LNCAP (cell line): ENCODE measurements at regions not wholly inside any gene's neighbourhood (a gene's known extent, or its start where the extent isn't known, plus 50 kb on each side); places are given as distances from the start of the nearest gene placed in this dataset.

Experiments used
- CTCF ChIP-seq: fragments of 450-650 bp; IDR thresholded peaks from 2 replicates; pipeline ENCODE4 v1.5.1; 2017; ENCODE audit warnings: mild to moderate bottlenecking

GRCh38 chr4:124061413-124061812 is 651.1 kb downstream of the ANKRD50 start:
- no peak for TF ChIP-seq CTCF

- no peak for TF ChIP-seq CTCF
These were observed 647.1 kb downstream of the ANKRD50 start for GRCh38 chr4:124065422-124065821.

GRCh38 chr4:124065936-124066335 is 646.6 kb downstream of the ANKRD50 start:
- TF ChIP-seq CTCF = no peak

- TF ChIP-seq CTCF = no peak
These were observed 645.9 kb downstream of the ANKRD50 start for GRCh38 chr4:124066595-124066994.

- TF ChIP-seq CTCF = no peak
These were observed 645.5 kb downstream of the ANKRD50 start for GRCh38 chr4:124067046-124067445.

GRCh38 chr4:124070688-124071484 is 641.6 kb downstream of the ANKRD50 start:
- TF ChIP-seq CTCF = no peak

GRCh38 chr4:124079174-124079780 is 633.3 kb downstream of the ANKRD50 start:
- no peak for TF ChIP-seq CTCF
